PC-9 (cell line): ENCODE measurements at regions not wholly inside any gene's neighbourhood (a gene's known extent, or its start where the extent isn't known, plus 50 kb on each side); places are given as distances from the start of the nearest gene placed in this dataset.

ENCODE experiments used
- EZH2 ChIP-seq: fragments of 200-600 bp; sonication (generic); IDR thresholded peaks from 2 replicates; pipeline ENCODE4 v1.8.0; 2017; ENCODE audit warnings: antibody characterized with exemption, low read depth
- TF ChIP-seq, protein P1 (sequence below): fragments of 200-600 bp; sonication (generic); conservative IDR thresholded peaks from 2 replicates; pipeline ENCODE4 v1.6.1; 2017; ENCODE audit warnings: mixed run types, antibody characterized with exemption, mild to moderate bottlenecking, moderate library complexity

DNA sequence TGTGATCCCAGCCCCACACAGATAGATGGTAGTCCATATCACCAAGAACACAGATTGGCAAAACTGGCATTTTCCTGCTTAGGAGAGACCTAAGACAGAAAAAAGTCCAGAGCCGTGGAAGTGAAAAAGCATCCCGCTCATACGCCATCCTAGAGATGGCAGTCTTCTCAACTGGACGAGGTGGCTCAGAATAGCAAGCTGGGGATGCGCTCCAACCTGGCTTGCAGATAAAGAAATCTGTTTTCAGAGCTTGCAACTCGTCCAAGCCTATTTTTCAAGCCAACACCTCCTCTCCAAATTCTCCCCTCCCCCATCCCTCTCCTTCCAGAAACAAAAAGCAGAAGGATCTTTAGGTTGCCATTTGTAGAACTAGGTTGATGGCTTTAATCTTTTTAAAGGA lies 74.3 kb upstream of the OTX2 start:
- TF ChIP-seq, protein P1, sequence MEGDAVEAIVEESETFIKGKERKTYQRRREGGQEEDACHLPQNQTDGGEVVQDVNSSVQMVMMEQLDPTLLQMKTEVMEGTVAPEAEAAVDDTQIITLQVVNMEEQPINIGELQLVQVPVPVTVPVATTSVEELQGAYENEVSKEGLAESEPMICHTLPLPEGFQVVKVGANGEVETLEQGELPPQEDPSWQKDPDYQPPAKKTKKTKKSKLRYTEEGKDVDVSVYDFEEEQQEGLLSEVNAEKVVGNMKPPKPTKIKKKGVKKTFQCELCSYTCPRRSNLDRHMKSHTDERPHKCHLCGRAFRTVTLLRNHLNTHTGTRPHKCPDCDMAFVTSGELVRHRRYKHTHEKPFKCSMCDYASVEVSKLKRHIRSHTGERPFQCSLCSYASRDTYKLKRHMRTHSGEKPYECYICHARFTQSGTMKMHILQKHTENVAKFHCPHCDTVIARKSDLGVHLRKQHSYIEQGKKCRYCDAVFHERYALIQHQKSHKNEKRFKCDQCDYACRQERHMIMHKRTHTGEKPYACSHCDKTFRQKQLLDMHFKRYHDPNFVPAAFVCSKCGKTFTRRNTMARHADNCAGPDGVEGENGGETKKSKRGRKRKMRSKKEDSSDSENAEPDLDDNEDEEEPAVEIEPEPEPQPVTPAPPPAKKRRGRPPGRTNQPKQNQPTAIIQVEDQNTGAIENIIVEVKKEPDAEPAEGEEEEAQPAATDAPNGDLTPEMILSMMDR = no peak
- no peak for TF ChIP-seq EZH2
